ENCODE measurements at regions not wholly inside any gene's neighbourhood (a gene's known extent, or its start where the extent isn't known, plus 50 kb on each side); places are given as distances from the start of the nearest gene placed in this dataset.
A peak's percentile ranks its signal among the peaks of the same experiment; 100 is the strongest.
"Not testable (repeated sequence)": the region's sequence is repeated elsewhere in the genome, so short reads cannot be mapped to it uniquely, and the experiment has no call there.

DNA sequence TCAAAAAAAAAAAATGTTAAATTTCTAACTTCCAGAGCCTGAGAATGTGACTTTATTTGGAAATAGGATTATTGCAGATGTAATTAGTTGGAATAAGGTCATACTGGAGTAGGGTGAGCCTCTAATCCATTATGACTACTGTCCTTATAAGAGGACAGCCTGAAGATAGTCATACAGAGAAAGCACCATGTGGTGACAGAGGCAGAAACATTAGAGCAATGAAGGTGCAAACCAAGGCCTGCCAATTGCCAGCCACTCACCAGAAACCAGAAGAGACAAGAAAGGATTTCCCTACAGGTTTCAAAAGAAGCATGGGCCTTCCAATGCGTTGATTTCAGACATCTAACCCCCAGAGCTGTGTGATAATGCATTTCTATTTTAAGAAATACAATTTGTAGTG is 659.2 kb upstream of the CHD1 start:
- H2AFZ ChIP-seq (ENCODE audit: low read length): no peak overlapping the region
- DNase-seq (ENCODE audit: low read depth in 2 of 2): no peak
- H3K9me3 ChIP-seq (ENCODE audit: control insufficient read depth, insufficient read depth, low read depth, low read length): no peaks in the 10 kb centered on the region
- TF ChIP-seq, protein P1, sequence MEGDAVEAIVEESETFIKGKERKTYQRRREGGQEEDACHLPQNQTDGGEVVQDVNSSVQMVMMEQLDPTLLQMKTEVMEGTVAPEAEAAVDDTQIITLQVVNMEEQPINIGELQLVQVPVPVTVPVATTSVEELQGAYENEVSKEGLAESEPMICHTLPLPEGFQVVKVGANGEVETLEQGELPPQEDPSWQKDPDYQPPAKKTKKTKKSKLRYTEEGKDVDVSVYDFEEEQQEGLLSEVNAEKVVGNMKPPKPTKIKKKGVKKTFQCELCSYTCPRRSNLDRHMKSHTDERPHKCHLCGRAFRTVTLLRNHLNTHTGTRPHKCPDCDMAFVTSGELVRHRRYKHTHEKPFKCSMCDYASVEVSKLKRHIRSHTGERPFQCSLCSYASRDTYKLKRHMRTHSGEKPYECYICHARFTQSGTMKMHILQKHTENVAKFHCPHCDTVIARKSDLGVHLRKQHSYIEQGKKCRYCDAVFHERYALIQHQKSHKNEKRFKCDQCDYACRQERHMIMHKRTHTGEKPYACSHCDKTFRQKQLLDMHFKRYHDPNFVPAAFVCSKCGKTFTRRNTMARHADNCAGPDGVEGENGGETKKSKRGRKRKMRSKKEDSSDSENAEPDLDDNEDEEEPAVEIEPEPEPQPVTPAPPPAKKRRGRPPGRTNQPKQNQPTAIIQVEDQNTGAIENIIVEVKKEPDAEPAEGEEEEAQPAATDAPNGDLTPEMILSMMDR (conservative IDR thresholded peaks at IDR 0.05 in 1 of 2, IDR thresholded peaks at IDR 0.05 in 1 of 2; ENCODE audit: low read depth in 1 of 2, low read length in 2 of 2): no peak
- TF ChIP-seq EZH2 (IDR thresholded peaks at IDR 0.05; ENCODE audit: low read length, missing control alignments): no peak
- no peak overlapping the region for H3K9ac ChIP-seq (ENCODE audit: insufficient read depth, low read length)
- H3K4me2 ChIP-seq (ENCODE audit: extremely low read depth, insufficient read depth, low read length): no peak overlapping the region
- H3K27me3 ChIP-seq (ENCODE audit: control insufficient read depth, insufficient read depth, low read length): no peaks in the 10 kb centered on the region
- H4K20me1 ChIP-seq (ENCODE audit: control insufficient read depth, extremely low read depth, insufficient read depth, low read length): no peaks in the 10 kb centered on the region
- H3K4me1 ChIP-seq (ENCODE audit: control insufficient read depth, extremely low read depth, insufficient read depth, low read length): no peaks in the 10 kb centered on the region
- no peaks in the 10 kb centered on the region for H3K36me3 ChIP-seq (ENCODE audit: control insufficient read depth, insufficient read depth, low read length)
- no peaks in the 10 kb centered on the region for H3K79me2 ChIP-seq (ENCODE audit: control insufficient read depth, insufficient read depth, low read length)
- no peak overlapping the region for H3K27ac ChIP-seq (ENCODE audit: insufficient read depth, low read length)
- H3K4me3 ChIP-seq (replicated peaks in 1 of 4; ENCODE audit: control extremely low read depth in 1 of 4, insufficient read depth in 1 of 4, low read depth in 3 of 4, low read length in 4 of 4): no peak overlapping the region

- TF ChIP-seq EZH2 (IDR thresholded peaks at IDR 0.05; ENCODE audit: low read length, missing control alignments): no peak
- TF ChIP-seq, protein P1 (conservative IDR thresholded peaks at IDR 0.05 in 1 of 2, IDR thresholded peaks at IDR 0.05 in 1 of 2; ENCODE audit: low read depth in 1 of 2, low read length in 2 of 2): no peak
- Histone ChIP-seq H3K4me2 (ENCODE audit: extremely low read depth, insufficient read depth, low read length) (no peak overlapping the region), H3K4me3 (replicated peaks in 1 of 4; ENCODE audit: control extremely low read depth in 1 of 4, insufficient read depth in 1 of 4, low read depth in 3 of 4, low read length in 4 of 4) (no peak overlapping the region), H3K9me3 (ENCODE audit: control insufficient read depth, insufficient read depth, low read depth, low read length) (no peaks in the 10 kb centered on the region), H3K9ac (ENCODE audit: insufficient read depth, low read length) (no peak overlapping the region), H3K79me2 (ENCODE audit: control insufficient read depth, insufficient read depth, low read length) (no peaks in the 10 kb centered on the region), H3K4me1 (ENCODE audit: control insufficient read depth, extremely low read depth, insufficient read depth, low read length) (no peaks in the 10 kb centered on the region), H3K36me3 (ENCODE audit: control insufficient read depth, insufficient read depth, low read length) (no peaks in the 10 kb centered on the region), H3K27ac (ENCODE audit: insufficient read depth, low read length) (no peak overlapping the region), H2AFZ (ENCODE audit: low read length) (no peak overlapping the region), H4K20me1 (ENCODE audit: control insufficient read depth, extremely low read depth, insufficient read depth, low read length) (no peaks in the 10 kb centered on the region), H3K27me3 (ENCODE audit: control insufficient read depth, insufficient read depth, low read length) (no peaks in the 10 kb centered on the region)
- DNase-seq (ENCODE audit: low read depth in 2 of 2): peak in 1 of 2 donors; percentile 17
Measured at GRCh38 chr5:99586878-99587277, 658.1 kb upstream of the CHD1 start.

GRCh38 chr5:99581204-99581603 is 652.4 kb upstream of the CHD1 start:
- not testable (repeated sequence) for H3K9ac ChIP-seq (ENCODE audit: insufficient read depth, low read length); H2AFZ ChIP-seq (ENCODE audit: low read length); H3K4me2 ChIP-seq (ENCODE audit: extremely low read depth, insufficient read depth, low read length); H4K20me1 ChIP-seq (ENCODE audit: control insufficient read depth, extremely low read depth, insufficient read depth, low read length); H3K36me3 ChIP-seq (ENCODE audit: control insufficient read depth, insufficient read depth, low read length); H3K27ac ChIP-seq (ENCODE audit: insufficient read depth, low read length); H3K27me3 ChIP-seq (ENCODE audit: control insufficient read depth, insufficient read depth, low read length); H3K4me3 ChIP-seq (replicated peaks in 1 of 4; ENCODE audit: control extremely low read depth in 1 of 4, insufficient read depth in 1 of 4, low read depth in 3 of 4, low read length in 4 of 4); H3K79me2 ChIP-seq (ENCODE audit: control insufficient read depth, insufficient read depth, low read length); H3K9me3 ChIP-seq (ENCODE audit: control insufficient read depth, insufficient read depth, low read depth, low read length); H3K4me1 ChIP-seq (ENCODE audit: control insufficient read depth, extremely low read depth, insufficient read depth, low read length)
- DNase-seq (ENCODE audit: low read depth in 2 of 2): peak in 1 of 2 donors; percentile 16

DNA sequence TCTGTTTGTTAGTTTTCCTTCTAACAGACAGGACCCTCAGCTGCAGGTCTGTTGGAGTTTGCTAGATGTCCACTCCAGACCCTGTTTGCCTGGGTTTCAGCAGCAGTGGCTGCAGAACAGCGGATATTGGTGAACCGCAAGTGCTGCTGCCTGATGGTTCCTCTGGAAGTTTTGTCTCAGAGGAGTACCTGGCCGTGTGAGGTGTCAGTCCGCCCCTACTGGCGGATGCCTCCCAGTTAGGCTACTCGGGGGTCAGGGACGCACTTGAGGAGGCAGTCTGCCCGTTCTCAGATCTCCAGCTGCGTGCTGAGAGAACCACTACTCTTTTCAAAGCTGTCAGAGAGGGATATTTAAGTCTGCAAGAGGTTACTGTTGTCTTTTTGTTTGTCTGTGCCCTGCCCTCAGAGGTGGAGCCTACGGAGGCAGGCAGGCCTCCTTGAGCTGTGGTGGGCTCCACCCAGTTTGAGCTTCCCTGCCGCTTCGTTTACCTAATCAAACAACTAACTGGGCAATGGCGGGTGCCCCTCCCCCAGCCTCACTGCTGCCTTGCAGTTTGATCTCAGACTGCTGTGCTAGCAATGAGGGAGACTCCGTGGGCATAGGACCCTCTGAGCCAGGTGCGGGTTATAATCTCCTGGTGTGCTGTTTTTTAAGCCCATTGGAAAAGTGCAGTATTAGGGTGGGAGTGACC is 634.3 kb upstream of the CHD1 start:
- H3K27me3 ChIP-seq (ENCODE audit: control insufficient read depth, insufficient read depth, low read length); H4K20me1 ChIP-seq (ENCODE audit: control insufficient read depth, extremely low read depth, insufficient read depth, low read length); H3K27ac ChIP-seq (ENCODE audit: insufficient read depth, low read length); H3K36me3 ChIP-seq (ENCODE audit: control insufficient read depth, insufficient read depth, low read length); DNase-seq (ENCODE audit: low read depth in 2 of 2); H2AFZ ChIP-seq (ENCODE audit: low read length); H3K4me2 ChIP-seq (ENCODE audit: extremely low read depth, insufficient read depth, low read length); H3K4me3 ChIP-seq (replicated peaks in 1 of 4; ENCODE audit: control extremely low read depth in 1 of 4, insufficient read depth in 1 of 4, low read depth in 3 of 4, low read length in 4 of 4); H3K4me1 ChIP-seq (ENCODE audit: control insufficient read depth, extremely low read depth, insufficient read depth, low read length); H3K9ac ChIP-seq (ENCODE audit: insufficient read depth, low read length); H3K79me2 ChIP-seq (ENCODE audit: control insufficient read depth, insufficient read depth, low read length); H3K9me3 ChIP-seq (ENCODE audit: control insufficient read depth, insufficient read depth, low read depth, low read length): not testable (repeated sequence)

Measured in fibroblast of lung (primary cell).